Stimulated activated CD4-positive, alpha-beta T cell treated with anti-CD3 and anti-CD28 coated beads, Interleukin-2, amount 100 ng/mL, for 4 hours (primary cell): ENCODE measurements at regions not wholly inside any gene's neighbourhood (a gene's known extent, or its start where the extent isn't known, plus 50 kb on each side); places are given as distances from the start of the nearest gene placed in this dataset.

Experiments used
- DNase-seq: peaks from one replicate; pipeline ENCODE4 v3.0.0-alpha.2; 2020; ENCODE audit warnings: low read depth

- DNase-seq, result no peak
These were observed 398.9 kb upstream of the ZNF507 start for GRCh38 chr19:31946491-31946890.

GRCh38 chr19:31947436-31948115 is 397.8 kb upstream of the ZNF507 start:
- no peak for DNase-seq

GRCh38 chr19:31952693-31953092 is 392.7 kb upstream of the ZNF507 start:
- no peak for DNase-seq

DNA sequence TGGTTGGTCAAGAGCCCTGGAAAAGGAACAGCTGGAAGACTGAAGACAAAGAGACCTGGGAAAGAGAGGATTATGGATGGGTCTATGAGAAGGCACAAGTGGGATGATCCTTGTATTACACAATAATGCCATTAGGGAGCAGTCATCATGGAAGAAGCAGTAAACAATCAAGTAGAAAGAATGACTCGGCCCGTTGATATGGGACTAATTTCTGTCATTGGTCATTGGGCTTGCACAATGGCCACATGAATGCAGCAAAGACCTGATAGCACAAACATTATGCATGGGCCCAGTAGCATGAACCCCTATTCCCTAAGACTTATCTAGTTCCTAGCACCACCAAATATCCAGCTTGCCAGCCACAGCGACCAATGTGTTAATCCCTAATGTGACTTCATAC is 390.3 kb upstream of the ZNF507 start:
- no peak for DNase-seq

- no peak for DNase-seq
These were observed 389.5 kb upstream of the ZNF507 start for GRCh38 chr19:31955884-31956283.

DNA sequence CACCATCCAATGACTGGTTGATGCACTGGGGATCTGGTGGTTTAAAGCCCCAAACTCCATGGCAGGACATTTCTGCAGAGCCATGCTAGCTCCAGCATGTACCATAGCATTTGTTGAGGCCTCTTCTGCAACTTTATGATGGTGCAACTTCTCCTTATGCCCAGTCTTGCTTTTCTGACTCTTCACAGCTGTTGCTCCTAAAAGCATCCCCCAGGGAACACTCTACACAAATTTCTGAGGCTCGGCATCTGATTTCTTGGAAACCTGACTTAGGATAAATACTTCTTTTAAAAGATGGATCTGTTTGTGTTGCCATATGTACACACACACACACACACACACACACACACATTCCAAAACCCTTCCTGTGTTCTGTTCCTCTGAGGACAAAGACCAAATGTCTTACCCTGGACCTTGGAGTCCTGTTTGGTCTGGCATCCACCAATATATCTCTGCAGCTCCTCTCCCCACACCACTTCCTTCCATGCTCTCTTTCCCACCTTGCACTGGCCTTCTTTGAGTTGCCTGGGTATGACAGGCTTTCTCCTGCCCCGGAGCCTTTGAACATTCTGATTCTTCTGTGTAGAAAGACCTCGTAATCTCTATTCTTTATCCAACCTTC is 388.5 kb upstream of the ZNF507 start:
- DNase-seq, result no peak

- DNase-seq, result no peak
These were observed 387.7 kb upstream of the ZNF507 start for GRCh38 chr19:31957711-31958110.

- no peak for DNase-seq
These were observed 385.8 kb upstream of the ZNF507 start for GRCh38 chr19:31959527-31960018.

- DNase-seq, result no peak
These were observed 384.9 kb upstream of the ZNF507 start for GRCh38 chr19:31960474-31960873.

GRCh38 chr19:31961191-31961590 is 384.2 kb upstream of the ZNF507 start:
- no peak for DNase-seq

GRCh38 chr19:31961667-31962066 is 383.7 kb upstream of the ZNF507 start:
- no peak for DNase-seq

DNA sequence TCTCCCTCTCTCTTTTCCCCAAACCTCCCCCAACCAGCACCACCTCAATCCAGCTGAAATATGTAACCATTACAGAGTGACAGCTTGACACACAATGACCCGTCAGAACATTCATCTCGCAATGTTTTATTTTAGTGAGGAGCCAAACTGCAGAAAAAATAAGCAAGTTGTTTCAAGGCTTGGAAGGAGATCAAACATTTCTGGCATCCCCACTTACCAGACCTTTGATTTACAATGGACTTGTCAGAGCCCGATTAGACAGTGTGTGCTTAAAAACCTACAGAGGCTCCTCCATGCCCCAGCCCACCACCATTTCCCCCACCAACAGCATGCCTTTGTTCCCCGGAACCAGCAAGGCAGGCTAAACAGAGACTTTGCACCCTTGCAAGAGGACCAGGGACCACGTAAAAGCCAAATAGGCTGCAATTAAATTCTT is 382.8 kb upstream of the ZNF507 start:
- no peak for DNase-seq

DNA sequence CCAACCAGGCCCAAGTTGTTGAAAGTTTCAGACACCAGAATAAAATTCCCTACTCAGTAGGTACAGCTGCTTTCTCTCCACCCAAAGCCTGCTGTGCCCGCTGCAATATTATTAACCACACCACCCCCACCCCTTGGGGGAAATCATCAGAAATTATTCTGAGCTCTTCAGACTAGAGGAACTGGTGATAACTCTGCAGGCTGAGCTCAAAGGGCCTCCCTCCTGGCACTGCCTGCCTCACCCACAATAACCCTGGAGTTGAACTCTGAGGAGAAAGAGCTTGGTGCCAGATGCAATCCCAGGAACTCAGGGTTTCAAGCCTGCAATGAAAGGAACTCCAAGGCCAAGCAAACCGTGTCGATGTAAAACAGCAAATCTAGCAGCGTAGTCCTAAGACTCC is 381.7 kb upstream of the ZNF507 start:
- no peak for DNase-seq

DNA sequence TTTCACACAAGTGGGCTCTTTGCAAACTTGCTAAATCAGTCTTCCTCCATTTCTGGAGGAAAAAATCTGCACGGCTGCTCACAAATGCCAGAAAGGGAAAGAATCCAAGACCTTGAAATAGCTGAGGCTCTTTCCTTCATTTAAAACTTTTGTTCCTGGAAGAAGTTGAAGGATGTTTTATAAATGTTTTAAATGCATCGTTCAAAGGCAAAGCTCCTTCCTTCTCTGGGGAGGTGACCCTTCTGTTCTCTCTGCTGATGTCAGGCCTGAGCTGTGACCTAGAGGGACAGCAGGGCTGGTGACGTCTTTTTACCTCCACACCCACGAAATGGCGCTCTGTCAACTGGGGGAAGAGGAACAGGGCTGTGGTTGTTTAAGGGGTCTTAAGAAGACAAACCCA is 376.4 kb upstream of the ZNF507 start:
- no peak for DNase-seq

- no peak for DNase-seq
These were observed 375.4 kb upstream of the ZNF507 start for GRCh38 chr19:31970027-31970461.

GRCh38 chr19:31974290-31974689 is 371.1 kb upstream of the ZNF507 start:
- DNase-seq, result no peak

GRCh38 chr19:31974941-31975340 is 370.5 kb upstream of the ZNF507 start:
- no peak for DNase-seq

DNA sequence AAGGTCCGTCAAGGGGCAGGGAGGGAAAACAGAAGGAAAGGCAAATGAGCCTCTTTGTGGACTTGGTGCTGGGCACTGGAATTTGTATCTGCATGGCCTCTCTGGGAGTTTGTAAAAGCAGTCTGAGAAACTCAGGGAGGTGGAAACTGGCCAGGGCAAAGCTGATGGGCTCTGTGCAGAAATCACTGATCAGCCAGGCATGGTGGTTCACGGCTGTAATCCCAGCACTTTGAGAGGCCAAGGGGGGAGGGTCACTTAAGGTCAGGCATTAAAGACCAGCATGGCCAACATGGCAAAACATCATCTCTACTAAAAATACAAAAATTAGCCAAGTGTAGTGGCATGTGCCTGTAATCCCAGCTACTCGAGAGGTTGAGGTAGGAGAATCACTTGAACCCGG is 369.9 kb upstream of the ZNF507 start:
- DNase-seq, result no peak

GRCh38 chr19:31976775-31977536 is 368.5 kb upstream of the ZNF507 start:
- no peak for DNase-seq

DNA sequence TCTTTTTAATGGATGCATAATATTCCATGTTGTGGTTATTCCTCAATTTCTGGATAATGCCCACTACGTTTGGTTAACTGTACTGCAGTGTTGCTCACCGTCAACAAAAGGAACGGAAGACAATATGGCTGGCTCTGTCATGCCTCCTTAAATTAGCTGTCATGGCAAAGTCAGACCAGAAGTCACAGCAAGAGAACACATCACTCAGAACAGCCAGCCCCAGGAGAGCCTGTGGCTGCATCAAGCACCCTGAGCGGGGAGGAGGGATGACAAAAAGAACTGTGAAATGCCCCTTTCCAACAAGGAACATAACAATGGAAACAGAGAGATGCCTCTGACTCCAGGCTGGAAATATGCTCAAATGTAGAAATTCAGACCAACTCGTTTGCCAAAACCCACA is 366.0 kb upstream of the ZNF507 start:
- no peak for DNase-seq

DNA sequence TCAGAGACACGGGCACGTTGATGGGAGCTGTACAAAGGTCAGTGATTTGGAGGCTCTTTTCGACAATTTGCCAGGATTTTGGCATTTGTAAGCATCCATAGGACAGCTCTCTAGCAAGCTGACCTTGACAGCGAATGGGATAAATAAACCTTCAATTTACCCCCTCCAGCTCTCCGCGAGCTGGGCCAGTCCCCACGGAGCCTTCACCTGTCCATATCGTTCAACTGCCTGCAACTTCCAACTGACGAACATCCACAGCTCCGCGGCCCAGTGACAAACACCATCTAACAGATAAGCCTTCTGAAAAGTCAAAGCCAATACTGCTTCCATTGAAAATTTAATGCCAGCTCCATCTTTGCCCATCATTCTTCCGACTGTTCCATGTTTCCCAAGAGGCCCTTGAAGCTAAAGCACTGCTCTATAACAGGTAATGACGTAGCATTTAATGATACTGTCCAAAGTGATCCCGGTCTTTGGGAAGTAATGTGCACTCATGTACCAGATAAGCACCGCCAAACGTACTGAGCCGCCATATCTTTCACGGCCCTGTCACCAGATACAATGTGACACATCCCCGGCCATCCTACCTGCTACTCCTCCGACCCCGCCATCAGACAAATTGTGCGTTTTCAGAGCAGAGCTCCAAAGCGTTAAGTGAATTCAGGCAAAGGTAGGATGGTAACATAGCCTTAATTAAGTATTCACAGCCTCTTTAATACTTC is 365.3 kb upstream of the ZNF507 start:
- DNase-seq, result no peak

DNA sequence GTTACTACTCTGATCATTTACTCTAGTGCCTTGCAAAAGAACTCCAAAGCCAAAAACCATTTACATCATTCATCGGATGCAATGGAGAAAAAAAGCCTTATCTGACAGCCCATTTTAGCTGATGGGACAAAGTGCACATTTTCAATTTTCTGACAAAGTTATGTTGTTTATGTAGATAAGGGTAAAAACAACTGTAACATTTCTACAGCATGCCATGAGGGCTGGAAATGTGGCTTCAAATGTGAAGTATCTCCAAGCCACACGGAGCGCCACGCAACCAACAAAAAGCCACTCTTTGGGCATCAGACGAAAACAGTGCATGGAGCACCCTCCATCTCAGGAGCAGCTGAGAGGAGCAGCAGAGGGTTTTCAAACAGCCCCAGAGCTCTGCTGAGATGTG is 364.6 kb upstream of the ZNF507 start:
- no peak for DNase-seq
